ENCODE measurements at regions not wholly inside any gene's neighbourhood (a gene's known extent, or its start where the extent isn't known, plus 50 kb on each side); places are given as distances from the start of the nearest gene placed in this dataset.

DNA sequence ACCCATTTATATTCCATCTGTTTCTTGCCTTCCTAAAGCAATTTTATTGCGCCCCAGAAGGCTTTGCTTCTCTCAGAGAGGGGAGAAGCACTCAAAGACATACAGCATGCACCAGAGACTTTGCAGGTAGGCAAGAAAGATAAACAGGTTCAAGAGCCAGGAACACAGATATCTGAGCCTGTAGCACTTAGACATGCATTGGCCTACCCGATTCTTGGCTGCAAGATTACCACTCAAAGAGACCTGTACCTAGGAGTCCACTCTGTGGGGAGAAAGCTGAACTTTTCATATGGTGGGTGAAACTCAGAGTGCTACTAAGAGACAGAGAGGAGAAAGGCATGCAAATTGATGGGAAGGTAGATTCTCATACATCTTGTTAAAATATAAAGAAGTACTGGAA is 609.4 kb upstream of the PKN2 start:
- TF ChIP-seq BACH2 (CRISPR knock-in tag; IDR thresholded peaks at IDR 0.05; ENCODE audit: borderline replicate concordance) (no peak), ZC3H10 (CRISPR knock-in tag; IDR thresholded peaks at IDR 0.05) (no peak), ZFP30 (CRISPR knock-in tag; IDR thresholded peaks at IDR 0.05) (no peak), CSDC2 (CRISPR knock-in tag; IDR thresholded peaks at IDR 0.05) (no peak), SNAI2 (CRISPR knock-in tag; IDR thresholded peaks at IDR 0.05) (no peak), ESRRG (CRISPR knock-in tag; IDR thresholded peaks at IDR 0.05) (no peak), ZFP3 (CRISPR knock-in tag; IDR thresholded peaks at IDR 0.05) (no peak), ZNF565 (CRISPR knock-in tag; conservative IDR thresholded peaks at IDR 0.05; ENCODE audit: low read depth) (no peak)
- TF ChIP-seq, protein P1, sequence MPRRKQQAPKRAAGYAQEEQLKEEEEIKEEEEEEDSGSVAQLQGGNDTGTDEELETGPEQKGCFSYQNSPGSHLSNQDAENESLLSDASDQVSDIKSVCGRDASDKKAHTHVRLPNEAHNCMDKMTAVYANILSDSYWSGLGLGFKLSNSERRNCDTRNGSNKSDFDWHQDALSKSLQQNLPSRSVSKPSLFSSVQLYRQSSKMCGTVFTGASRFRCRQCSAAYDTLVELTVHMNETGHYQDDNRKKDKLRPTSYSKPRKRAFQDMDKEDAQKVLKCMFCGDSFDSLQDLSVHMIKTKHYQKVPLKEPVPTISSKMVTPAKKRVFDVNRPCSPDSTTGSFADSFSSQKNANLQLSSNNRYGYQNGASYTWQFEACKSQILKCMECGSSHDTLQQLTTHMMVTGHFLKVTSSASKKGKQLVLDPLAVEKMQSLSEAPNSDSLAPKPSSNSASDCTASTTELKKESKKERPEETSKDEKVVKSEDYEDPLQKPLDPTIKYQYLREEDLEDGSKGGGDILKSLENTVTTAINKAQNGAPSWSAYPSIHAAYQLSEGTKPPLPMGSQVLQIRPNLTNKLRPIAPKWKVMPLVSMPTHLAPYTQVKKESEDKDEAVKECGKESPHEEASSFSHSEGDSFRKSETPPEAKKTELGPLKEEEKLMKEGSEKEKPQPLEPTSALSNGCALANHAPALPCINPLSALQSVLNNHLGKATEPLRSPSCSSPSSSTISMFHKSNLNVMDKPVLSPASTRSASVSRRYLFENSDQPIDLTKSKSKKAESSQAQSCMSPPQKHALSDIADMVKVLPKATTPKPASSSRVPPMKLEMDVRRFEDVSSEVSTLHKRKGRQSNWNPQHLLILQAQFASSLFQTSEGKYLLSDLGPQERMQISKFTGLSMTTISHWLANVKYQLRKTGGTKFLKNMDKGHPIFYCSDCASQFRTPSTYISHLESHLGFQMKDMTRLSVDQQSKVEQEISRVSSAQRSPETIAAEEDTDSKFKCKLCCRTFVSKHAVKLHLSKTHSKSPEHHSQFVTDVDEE (CRISPR knock-in tag; IDR thresholded peaks at IDR 0.05): no peak
- TF ChIP-seq, protein P2, sequence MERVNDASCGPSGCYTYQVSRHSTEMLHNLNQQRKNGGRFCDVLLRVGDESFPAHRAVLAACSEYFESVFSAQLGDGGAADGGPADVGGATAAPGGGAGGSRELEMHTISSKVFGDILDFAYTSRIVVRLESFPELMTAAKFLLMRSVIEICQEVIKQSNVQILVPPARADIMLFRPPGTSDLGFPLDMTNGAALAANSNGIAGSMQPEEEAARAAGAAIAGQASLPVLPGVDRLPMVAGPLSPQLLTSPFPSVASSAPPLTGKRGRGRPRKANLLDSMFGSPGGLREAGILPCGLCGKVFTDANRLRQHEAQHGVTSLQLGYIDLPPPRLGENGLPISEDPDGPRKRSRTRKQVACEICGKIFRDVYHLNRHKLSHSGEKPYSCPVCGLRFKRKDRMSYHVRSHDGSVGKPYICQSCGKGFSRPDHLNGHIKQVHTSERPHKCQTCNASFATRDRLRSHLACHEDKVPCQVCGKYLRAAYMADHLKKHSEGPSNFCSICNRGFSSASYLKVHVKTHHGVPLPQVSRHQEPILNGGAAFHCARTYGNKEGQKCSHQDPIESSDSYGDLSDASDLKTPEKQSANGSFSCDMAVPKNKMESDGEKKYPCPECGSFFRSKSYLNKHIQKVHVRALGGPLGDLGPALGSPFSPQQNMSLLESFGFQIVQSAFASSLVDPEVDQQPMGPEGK (CRISPR knock-in tag; IDR thresholded peaks at IDR 0.05; ENCODE audit: borderline replicate concordance): no peak
